Stimulated activated CD8-positive, alpha-beta memory T cell treated with anti-CD3 and anti-CD28 coated beads, Interleukin-7, amount 100 ng/mL, for 48 hours (primary cell): ENCODE measurements at regions not wholly inside any gene's neighbourhood (a gene's known extent, or its start where the extent isn't known, plus 50 kb on each side); places are given as distances from the start of the nearest gene placed in this dataset.

Source experiments
- DNase-seq, 2 donors: peaks; one replicate each; pipeline ENCODE4 v3.0.0-alpha.2; 2020; ENCODE audit warnings: low read depth in 1 of 2; ENCODE audit errors: extremely low read depth in 1 of 2

GRCh38 chr3:5787861-5788488, 600.5 kb downstream of the EDEM1 start:
- DNase-seq = no peak

GRCh38 chr3:5788496-5788895, 601.0 kb downstream of the EDEM1 start:
- no peak for DNase-seq

GRCh38 chr3:5791558-5791957, 604.1 kb downstream of the EDEM1 start:
- DNase-seq = no peak

DNA sequence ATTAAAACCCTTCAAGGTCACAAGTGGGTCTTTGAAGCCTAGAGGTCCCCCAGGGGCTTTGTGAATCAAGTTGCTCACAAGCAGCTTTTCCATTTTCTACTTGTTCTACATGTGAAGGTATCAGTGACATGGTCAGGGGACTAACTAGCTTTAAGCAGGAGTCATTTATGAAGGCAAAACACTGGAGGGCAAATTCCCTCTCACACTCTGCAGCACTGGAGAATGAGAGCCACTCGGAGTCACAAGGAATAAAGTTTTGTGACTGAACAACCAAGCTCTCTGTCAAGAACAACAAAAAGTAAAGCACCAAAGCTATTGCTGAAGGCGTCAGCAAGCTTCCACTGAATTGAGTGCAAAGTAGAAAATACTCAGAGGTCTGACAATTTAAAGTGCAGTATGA, 609.0 kb downstream of the EDEM1 start:
- no peak for DNase-seq

GRCh38 chr3:5798809-5799208, 611.3 kb downstream of the EDEM1 start:
- DNase-seq = no peak

DNA sequence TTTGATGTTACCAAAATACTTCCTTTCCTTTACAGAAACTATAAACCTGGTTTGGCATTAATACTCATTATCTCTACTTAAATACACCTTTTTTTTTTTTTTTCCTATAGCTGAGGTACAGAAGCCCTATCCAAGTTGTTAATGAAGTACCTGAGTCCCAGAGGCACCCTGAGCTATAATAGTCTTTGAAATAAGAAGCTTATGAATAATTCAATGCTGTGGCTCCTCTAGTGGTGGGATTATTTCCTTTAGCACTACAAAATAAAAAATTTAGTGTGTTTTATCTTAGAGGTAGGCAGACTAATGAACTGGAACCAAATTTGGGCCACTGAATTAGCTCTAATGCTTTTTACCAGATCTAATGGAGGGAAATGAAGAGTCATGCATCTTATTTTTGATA, 611.9 kb downstream of the EDEM1 start:
- no peak for DNase-seq

- DNase-seq = no peak
These were observed 613.5 kb downstream of the EDEM1 start for GRCh38 chr3:5800965-5801364.

- DNase-seq = no peak
These were observed 618.7 kb downstream of the EDEM1 start for GRCh38 chr3:5806192-5806591.

GRCh38 chr3:5809586-5810246, 622.2 kb downstream of the EDEM1 start:
- no peak for DNase-seq

DNA sequence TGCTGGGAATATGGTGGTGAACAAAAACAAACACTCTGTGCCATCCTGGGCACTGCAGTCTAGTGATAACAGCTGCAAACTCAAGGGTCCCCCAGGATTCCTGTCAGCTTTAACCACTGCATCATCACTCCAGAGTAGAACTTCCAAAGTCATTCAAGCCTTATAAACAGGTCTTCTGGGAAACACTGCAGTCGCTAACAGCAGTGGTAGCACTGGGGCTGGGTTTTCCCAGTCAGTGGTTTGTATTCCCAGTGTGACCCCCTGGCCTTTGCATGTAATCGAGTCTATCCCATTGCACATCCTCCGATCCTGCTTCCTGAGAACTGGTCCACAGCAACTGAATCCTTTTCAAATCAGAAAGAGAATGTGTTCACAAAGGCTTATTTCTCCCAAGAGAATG, 623.5 kb downstream of the EDEM1 start:
- no peak for DNase-seq

GRCh38 chr3:5813521-5813920, 626.0 kb downstream of the EDEM1 start:
- no peak for DNase-seq

DNA sequence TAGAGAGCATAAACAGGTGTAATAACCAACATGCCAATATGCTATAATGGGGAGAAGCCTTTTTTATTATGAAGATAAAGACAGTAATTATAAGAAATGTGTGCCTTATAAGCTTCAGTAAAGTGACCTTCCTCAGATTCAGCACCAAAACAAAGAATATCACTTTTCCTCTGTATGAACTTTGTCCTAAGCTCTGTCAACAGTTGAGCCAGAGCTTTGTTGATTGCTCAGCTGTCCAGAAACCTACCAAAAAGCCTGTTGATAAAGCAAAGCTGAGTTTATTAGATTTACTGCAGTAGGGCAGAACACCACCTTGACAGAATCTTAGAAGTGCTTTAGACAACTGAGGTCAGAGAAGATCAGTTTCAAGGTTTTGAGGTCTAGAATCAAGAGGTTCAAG, 635.3 kb downstream of the EDEM1 start:
- no peak for DNase-seq

- DNase-seq = no peak
These were observed 639.0 kb downstream of the EDEM1 start for GRCh38 chr3:5826467-5826866.

GRCh38 chr3:5828251-5828650, 640.7 kb downstream of the EDEM1 start:
- DNase-seq = no peak

- DNase-seq = no peak
These were observed 652.5 kb downstream of the EDEM1 start for GRCh38 chr3:5840056-5840455.

DNA sequence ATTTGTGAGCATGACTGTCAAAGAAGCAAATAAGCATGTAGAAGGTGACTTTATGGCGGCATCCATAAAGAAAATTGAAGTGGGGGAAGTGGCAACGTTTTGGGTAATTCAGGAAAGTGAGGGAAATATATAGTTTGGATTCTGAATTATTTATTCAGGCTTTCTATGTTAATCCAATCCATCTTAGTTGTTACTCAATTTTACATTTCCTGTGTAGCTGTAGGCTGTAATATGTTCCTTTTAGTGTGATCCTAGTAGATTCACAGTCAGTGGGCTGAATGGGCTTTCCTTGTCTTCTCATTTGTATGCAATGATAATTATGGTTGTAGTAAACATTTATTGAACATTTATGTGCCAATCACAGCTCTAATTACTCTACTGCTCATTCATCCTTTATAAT, 654.1 kb downstream of the EDEM1 start:
- no peak for DNase-seq

- no peak for DNase-seq
These were observed 658.8 kb downstream of the EDEM1 start for GRCh38 chr3:5846261-5846660.

GRCh38 chr3:5861151-5861550, 673.6 kb downstream of the EDEM1 start:
- no peak for DNase-seq

DNA sequence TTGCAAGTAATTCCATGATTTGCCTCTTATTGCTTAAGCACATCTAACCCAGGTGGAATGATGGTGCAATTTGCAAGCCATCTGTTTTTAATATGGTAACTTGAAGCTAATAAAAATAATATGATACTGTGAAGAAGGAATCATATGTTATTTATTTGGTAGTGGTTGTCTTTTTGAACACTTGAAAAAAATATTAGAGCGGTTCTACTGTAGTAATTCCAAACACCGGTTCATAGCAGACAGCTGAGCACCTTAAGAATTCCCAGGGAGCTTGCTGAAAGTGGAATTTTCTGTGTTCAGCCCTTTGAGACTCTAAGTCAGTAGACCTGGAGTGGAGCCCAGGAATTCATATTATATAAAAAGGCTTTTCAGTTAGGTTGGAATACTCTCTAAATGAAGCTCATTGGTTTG, 687.4 kb downstream of the EDEM1 start:
- no peak for DNase-seq

DNA sequence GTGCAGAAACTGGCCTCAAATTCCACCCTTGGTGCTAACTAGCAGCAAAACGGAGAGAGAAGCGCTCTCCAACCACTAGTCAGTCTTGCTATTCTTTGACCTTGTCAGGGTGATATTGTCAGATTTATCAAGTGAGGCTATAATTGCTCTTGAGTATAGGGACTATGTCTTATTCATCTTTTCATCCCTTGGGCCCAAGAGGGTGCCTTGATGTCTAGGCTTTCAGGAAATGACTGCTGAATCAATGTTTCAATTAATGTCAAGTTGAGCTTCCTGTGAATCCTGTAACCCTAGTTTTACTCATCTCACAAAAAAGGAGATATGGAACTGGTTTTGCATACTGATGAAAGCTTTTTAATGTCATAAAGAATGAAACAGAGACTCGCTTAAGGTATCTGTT, 701.3 kb downstream of the EDEM1 start:
- no peak for DNase-seq

GRCh38 chr3:5889374-5889773, 701.9 kb downstream of the EDEM1 start:
- no peak for DNase-seq

DNA sequence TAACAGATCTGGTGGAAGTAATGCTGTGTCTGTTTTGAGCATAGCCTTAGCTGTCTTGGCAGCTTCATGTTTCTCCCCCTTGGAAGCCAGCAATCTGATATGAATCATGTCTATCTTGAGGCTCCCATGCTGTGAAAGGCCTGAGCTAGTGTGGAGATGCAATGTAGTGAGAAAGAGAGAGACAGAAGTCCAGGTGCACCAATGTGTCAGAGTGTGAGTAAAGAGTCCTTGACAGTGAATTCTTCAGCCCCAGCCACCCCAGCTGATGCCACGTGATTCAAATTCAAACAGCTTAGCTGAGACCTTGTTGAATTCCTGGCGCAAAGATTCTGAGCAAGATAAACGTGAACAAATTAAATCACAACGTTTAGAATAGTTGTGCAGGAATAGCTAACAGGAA, 704.2 kb downstream of the EDEM1 start:
- DNase-seq = no peak

DNA sequence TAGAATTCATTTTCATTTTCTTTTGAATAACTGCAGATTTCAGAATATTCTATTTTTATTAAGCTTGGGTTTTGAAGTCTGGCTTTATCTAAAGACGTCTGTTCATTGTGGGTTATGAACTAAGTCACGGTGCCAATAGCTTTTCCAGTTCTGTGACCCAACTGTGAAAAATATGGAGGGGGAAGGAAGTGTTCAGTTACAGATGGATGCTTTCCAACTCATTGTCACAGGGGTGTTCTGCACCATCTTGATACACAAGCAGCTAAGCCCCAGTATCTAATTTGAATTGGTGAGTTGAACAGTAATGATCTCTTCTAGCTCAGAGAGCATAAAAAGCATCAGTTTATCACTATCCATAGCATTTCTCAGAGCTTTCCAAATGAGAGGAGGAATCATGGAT, 710.6 kb downstream of the EDEM1 start:
- no peak for DNase-seq
